GM12872 (cell line): ENCODE measurements at regions not wholly inside any gene's neighbourhood (a gene's known extent, or its start where the extent isn't known, plus 50 kb on each side); places are given as distances from the start of the nearest gene placed in this dataset.

Source experiments
- CTCF ChIP-seq: IDR thresholded peaks from 3 replicates; pipeline ENCODE4 v1.5.1; 2011; ENCODE audit warnings: low read depth, mild to moderate bottlenecking, low read length, moderate library complexity; ENCODE audit not compliant: insufficient read depth

GRCh38 chr9:78669591-78669990, 372.7 kb downstream of the PSAT1 start:
- TF ChIP-seq CTCF, result no peak

GRCh38 chr9:78671785-78672184, 374.9 kb downstream of the PSAT1 start:
- TF ChIP-seq CTCF, result no peak

- TF ChIP-seq CTCF, result no peak
Observed at GRCh38 chr9:78674874-78675273, 377.9 kb downstream of the PSAT1 start.

- no peak for TF ChIP-seq CTCF
Observed at GRCh38 chr9:78676009-78676408, 379.1 kb downstream of the PSAT1 start.

GRCh38 chr9:78676623-78677022, 379.7 kb downstream of the PSAT1 start:
- TF ChIP-seq CTCF, result no peak

- TF ChIP-seq CTCF, result no peak
Observed at GRCh38 chr9:78677326-78677725, 380.4 kb downstream of the PSAT1 start.

GRCh38 chr9:78678877-78679276, 382.0 kb downstream of the PSAT1 start:
- TF ChIP-seq CTCF, result no peak

GRCh38 chr9:78680196-78680595, 383.3 kb downstream of the PSAT1 start:
- TF ChIP-seq CTCF, result no peak
